WTC11 (cell line): ENCODE measurements at regions not wholly inside any gene's neighbourhood (a gene's known extent, or its start where the extent isn't known, plus 50 kb on each side); places are given as distances from the start of the nearest gene placed in this dataset.

Experiments
- ATAC-seq: fragments of 200-7000 bp; cut with Tn5 transposase; 2 replicates; pipeline ENCODE4 v1.10.0; 2021; ENCODE audit warnings: mild to moderate bottlenecking, moderate library complexity
- CTCF ChIA-PET: fragments of 300-600 bp; sonication (Branson Sonifier 250); formaldehyde crosslinking; loops from one replicate; lab custom pipeline; 2021; ENCODE audit warnings: antibody characterized with exemption; lab: Charles Lee
- POLR2A ChIA-PET: fragments of 350-600 bp; sonication (Branson Sonifier 250); formaldehyde crosslinking; loops from one replicate; lab custom pipeline; 2021; ENCODE audit warnings: antibody characterized with exemption; lab: Charles Lee
- DNase-seq: peaks from one replicate; pipeline ENCODE4 v3.0.0; 2021; ENCODE audit warnings: low spot score
- H3K27ac Mint-ChIP-seq: 2 replicates; pipeline ENCODE4 v1.8.0; 2021; ENCODE audit warnings: mixed read lengths
- H3K27me3 Mint-ChIP-seq: 2 replicates; pipeline ENCODE4 v1.8.0; 2021; ENCODE audit warnings: low read depth, mild to moderate bottlenecking, moderate library complexity, mixed read lengths
- H3K36me3 Mint-ChIP-seq: 2 replicates; pipeline ENCODE4 v1.8.0; 2021; ENCODE audit warnings: mixed read lengths
- H3K4me1 Mint-ChIP-seq: 2 replicates; pipeline ENCODE4 v1.8.0; 2022; ENCODE audit warnings: mixed read lengths
- H3K4me3 Mint-ChIP-seq: 2 replicates; pipeline ENCODE4 v1.8.0; 2021; ENCODE audit warnings: mild to moderate bottlenecking, moderate library complexity, mixed read lengths
- H3K9me3 Mint-ChIP-seq: 2 replicates; pipeline ENCODE4 v1.8.0; 2021; ENCODE audit warnings: mixed read lengths
- ATF6 ChIP-seq: sonication (generic); formaldehyde crosslinking; IDR thresholded peaks from 2 replicates; pipeline ENCODE4 v1.8.1; 2023; ENCODE audit warnings: mild to moderate bottlenecking, missing genetic modification reagents
- CBFB ChIP-seq: sonication (generic); formaldehyde crosslinking; IDR thresholded peaks from 2 replicates; pipeline ENCODE4 v1.8.1; 2022; ENCODE audit warnings: mild to moderate bottlenecking, low read depth, missing genetic modification reagents
- CREB1 ChIP-seq: sonication (generic); formaldehyde crosslinking; IDR thresholded peaks from 2 replicates; pipeline ENCODE4 v1.8.0; 2023; ENCODE audit warnings: mild to moderate bottlenecking, missing genetic modification reagents
- E2F1 ChIP-seq: sonication (generic); formaldehyde crosslinking; IDR thresholded peaks from 2 replicates; pipeline ENCODE4 v1.8.0; 2022; ENCODE audit warnings: mild to moderate bottlenecking, missing genetic modification reagents
- EMX1 ChIP-seq: fragments of 250-450 bp; sonication (Bioruptor Pico); IDR thresholded peaks from 2 replicates; pipeline ENCODE4 v1.8.0; 2021; ENCODE audit warnings: mild to moderate bottlenecking
- FOXJ3 ChIP-seq: sonication (generic); formaldehyde crosslinking; IDR thresholded peaks from 2 replicates; pipeline ENCODE4 v1.9.0; 2021; ENCODE audit warnings: missing genetic modification reagents, mild to moderate bottlenecking, borderline replicate concordance
- GRHL2 ChIP-seq: fragments of 250-450 bp; sonication (Bioruptor Pico); IDR thresholded peaks from 2 replicates; pipeline ENCODE4 v1.8.0; 2022; ENCODE audit warnings: mild to moderate bottlenecking, moderate library complexity; ENCODE audit not compliant: insufficient replicate concordance, severe bottlenecking
- GTF2I ChIP-seq: fragments of 250-450 bp; sonication (Bioruptor Pico); conservative IDR thresholded peaks from 2 replicates; pipeline ENCODE4 v1.4.0; 2021; ENCODE audit warnings: mild to moderate bottlenecking
- JUN ChIP-seq: sonication (generic); formaldehyde crosslinking; IDR thresholded peaks from 2 replicates; pipeline ENCODE4 v1.8.0; 2023; ENCODE audit warnings: mild to moderate bottlenecking, missing genetic modification reagents
- KAT7 ChIP-seq: sonication (generic); formaldehyde crosslinking; IDR thresholded peaks from 2 replicates; pipeline ENCODE4 v1.8.1; 2023; ENCODE audit warnings: missing genetic modification reagents, mild to moderate bottlenecking, borderline replicate concordance
- MYBL2 ChIP-seq: sonication (generic); formaldehyde crosslinking; IDR thresholded peaks from 2 replicates; pipeline ENCODE4 v1.8.1; 2023; ENCODE audit warnings: mild to moderate bottlenecking, moderate library complexity, missing genetic modification reagents
- NFATC4 ChIP-seq: fragments of 250-450 bp; sonication (Bioruptor Pico); IDR thresholded peaks from 2 replicates; pipeline ENCODE4 v1.9.0; 2021; ENCODE audit warnings: mild to moderate bottlenecking
- NFYB ChIP-seq: sonication (generic); formaldehyde crosslinking; conservative IDR thresholded peaks from 2 replicates; pipeline ENCODE4 v1.8.0; 2022; ENCODE audit warnings: low read depth, missing genetic modification reagents
- NR1H2 ChIP-seq: sonication (generic); formaldehyde crosslinking; IDR thresholded peaks from 2 replicates; pipeline ENCODE4 v1.9.0; 2021; ENCODE audit warnings: mild to moderate bottlenecking, moderate library complexity, missing genetic modification reagents
- NR2C2 ChIP-seq: sonication (generic); formaldehyde crosslinking; IDR thresholded peaks from 2 replicates; pipeline ENCODE4 v1.8.0; 2022; ENCODE audit warnings: mild to moderate bottlenecking, missing genetic modification reagents
- OVOL2 ChIP-seq: fragments of 250-450 bp; sonication (Bioruptor Pico); IDR thresholded peaks from 2 replicates; pipeline ENCODE4 v1.9.0; 2021; ENCODE audit warnings: mild to moderate bottlenecking, borderline replicate concordance
- PRRX2 ChIP-seq: fragments of 250-450 bp; sonication (Bioruptor Pico); IDR thresholded peaks from 2 replicates; pipeline ENCODE4 v1.8.0; 2021; ENCODE audit warnings: mild to moderate bottlenecking
- TCF7 ChIP-seq: sonication (generic); formaldehyde crosslinking; IDR thresholded peaks from 2 replicates; pipeline ENCODE4 v1.8.0; 2022; ENCODE audit warnings: mild to moderate bottlenecking, low read depth, missing genetic modification reagents, moderate library complexity
- TEAD4 ChIP-seq: sonication (generic); formaldehyde crosslinking; IDR thresholded peaks from 2 replicates; pipeline ENCODE4 v1.8.0; 2022; ENCODE audit warnings: mild to moderate bottlenecking, missing genetic modification reagents
- TP53 ChIP-seq: sonication (generic); formaldehyde crosslinking; IDR thresholded peaks from 2 replicates; pipeline ENCODE4 v1.8.1; 2023; ENCODE audit warnings: mild to moderate bottlenecking, missing genetic modification reagents
- USF1 ChIP-seq: sonication (generic); formaldehyde crosslinking; IDR thresholded peaks from 2 replicates; pipeline ENCODE4 v1.8.0; 2022; ENCODE audit warnings: mild to moderate bottlenecking, missing genetic modification reagents
- USF2 ChIP-seq: sonication (generic); formaldehyde crosslinking; IDR thresholded peaks from 2 replicates; pipeline ENCODE4 v1.8.1; 2023; ENCODE audit warnings: mild to moderate bottlenecking, missing genetic modification reagents, moderate library complexity
- ZBTB21 ChIP-seq: sonication (generic); formaldehyde crosslinking; IDR thresholded peaks from 2 replicates; pipeline ENCODE4 v1.8.1; 2023; ENCODE audit warnings: mild to moderate bottlenecking, missing genetic modification reagents, borderline replicate concordance
- ZNF219 ChIP-seq: sonication (generic); formaldehyde crosslinking; IDR thresholded peaks from 2 replicates; pipeline ENCODE4 v1.8.0; 2023; ENCODE audit warnings: missing genetic modification reagents, mild to moderate bottlenecking, borderline replicate concordance
- ZNF232 ChIP-seq: sonication (generic); formaldehyde crosslinking; IDR thresholded peaks from 2 replicates; pipeline ENCODE4 v1.8.0; 2022; ENCODE audit warnings: mild to moderate bottlenecking, missing genetic modification reagents
- ZNF423 ChIP-seq: fragments of 250-450 bp; sonication (Bioruptor Pico); IDR thresholded peaks from 2 replicates; pipeline ENCODE4 v2.1.2; 2022; ENCODE audit warnings: mild to moderate bottlenecking, moderate library complexity
- ZSCAN18 ChIP-seq: fragments of 250-450 bp; sonication (Bioruptor Pico); IDR thresholded peaks from 2 replicates; pipeline ENCODE4 v2.1.2; 2022; ENCODE audit warnings: mild to moderate bottlenecking, moderate library complexity

- H3K27me3 Mint-ChIP-seq = no peaks in the 10 kb centered on the region
- CTCF ChIA-PET = no interaction called here
- no peak for TF ChIP-seq ZNF423
- no peak for TF ChIP-seq FOXJ3
- no peak for TF ChIP-seq NR2C2
- TF ChIP-seq TCF7 (CRISPR knock-in tag) = no peak
Measured at GRCh38 chr12:92552412-92553108, 150.2 kb upstream of the PLEKHG7 start.

GRCh38 chr12:92551853-92552397 lies 150.9 kb upstream of the PLEKHG7 start:
- H3K4me3 Mint-ChIP-seq = no peak overlapping the region
- H3K36me3 Mint-ChIP-seq = no peaks in the 10 kb centered on the region
- no peaks in the 10 kb centered on the region for H3K27me3 Mint-ChIP-seq
- POLR2A ChIA-PET = no interaction called here
- ATAC-seq (no peak), DNase-seq (no peak)
- peaks cover 11% of the 10 kb centered on the region; the same call in 1 of the 2 replicates for H3K4me1 Mint-ChIP-seq
- TF ChIP-seq NFATC4 (CRISPR knock-in tag) (no peak), CREB1 (CRISPR knock-in tag) (no peak), KAT7 (CRISPR knock-in tag) (no peak), EMX1 (CRISPR knock-in tag) (no peak), TEAD4 (no peak), OVOL2 (CRISPR knock-in tag) (no peak), USF2 (no peak), ZNF219 (CRISPR knock-in tag) (no peak), ZSCAN18 (CRISPR knock-in tag) (no peak), USF1 (CRISPR knock-in tag) (no peak), TP53 (CRISPR knock-in tag) (no peak), NR1H2 (CRISPR knock-in tag) (no peak), TCF7 (CRISPR knock-in tag) (no peak), ZNF232 (CRISPR knock-in tag) (no peak), GRHL2 (no peak), NFYB (CRISPR knock-in tag) (no peak), CBFB (CRISPR knock-in tag) (no peak)
- H3K27ac Mint-ChIP-seq = no peak overlapping the region
- H3K9me3 Mint-ChIP-seq = peaks cover 9% of the 10 kb centered on the region
- CTCF ChIA-PET = no interaction called here

More at GRCh38 chr12:92552412-92553108, 150.2 kb upstream of the PLEKHG7 start:
- POLR2A ChIA-PET = no interaction called here
- no peaks in the 10 kb centered on the region for H3K36me3 Mint-ChIP-seq
- H3K27ac Mint-ChIP-seq = no peak overlapping the region
- DNase-seq = no peak
- H3K4me3 Mint-ChIP-seq = no peak overlapping the region
- peaks cover 9% of the 10 kb centered on the region for H3K9me3 Mint-ChIP-seq
- peaks cover 12% of the 10 kb centered on the region; the same call in 1 of the 2 replicates for H3K4me1 Mint-ChIP-seq
- ATAC-seq = no peak

GRCh38 chr12:92551210-92551609 lies 151.6 kb upstream of the PLEKHG7 start:
- Mint-ChIP-seq H3K4me3 (no peak overlapping the region), H3K4me1 (peaks cover 10% of the 10 kb centered on the region; the same call in 1 of the 2 replicates), H3K36me3 (no peaks in the 10 kb centered on the region), H3K27ac (no peak overlapping the region), H3K27me3 (no peaks in the 10 kb centered on the region), H3K9me3 (peaks cover 9% of the 10 kb centered on the region; the same call in 1 of the 2 replicates)
- DNase-seq (no peak), ATAC-seq (no peak)
- CTCF ChIA-PET = no interaction called here
- POLR2A ChIA-PET = no interaction called here
- TF ChIP-seq ATF6 (no peak), ZNF423 (no peak), PRRX2 (no peak), ZBTB21 (CRISPR knock-in tag) (no peak), GTF2I (CRISPR knock-in tag) (no peak), E2F1 (CRISPR knock-in tag) (no peak), JUN (CRISPR knock-in tag) (no peak), MYBL2 (CRISPR knock-in tag) (no peak), FOXJ3 (no peak)
